CD4-positive, alpha-beta T cell treated with Interleukin-15 for 1 hour (primary cell): ENCODE measurements at regions not wholly inside any gene's neighbourhood (a gene's known extent, or its start where the extent isn't known, plus 50 kb on each side); places are given as distances from the start of the nearest gene placed in this dataset.
A peak's percentile ranks its signal among the peaks of the same experiment; 100 is the strongest.
"Not testable (repeated sequence)": the region's sequence is repeated elsewhere in the genome, so short reads cannot be mapped to it uniquely, and the experiment has no call there.

ENCODE experiments used
- DNase-seq: peaks from one replicate; pipeline ENCODE4 v3.0.0-alpha.2; 2020

DNA sequence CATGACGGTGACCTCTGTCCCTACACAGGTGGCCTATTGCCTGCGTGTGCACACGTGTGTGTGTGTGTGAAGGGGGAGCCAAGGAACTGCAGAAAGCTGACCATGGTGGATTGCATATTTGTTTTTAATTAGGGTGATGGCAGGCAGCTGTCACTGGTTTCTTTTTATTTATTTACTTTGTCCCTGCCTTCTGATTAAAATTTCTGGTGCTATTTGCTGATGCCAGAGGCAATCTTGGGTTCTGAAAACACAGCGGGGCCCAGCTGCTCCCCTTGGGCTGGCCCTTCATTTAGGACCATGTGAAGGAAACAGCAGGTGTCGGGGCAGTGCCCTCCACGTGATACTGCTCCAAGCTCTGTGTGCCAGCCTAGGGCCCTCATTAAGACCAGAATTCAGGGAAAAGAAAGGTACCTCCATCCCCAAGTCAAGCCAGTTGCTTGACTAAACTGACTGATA, 71.3 kb upstream of the PODXL start:
- no peak for DNase-seq

DNA sequence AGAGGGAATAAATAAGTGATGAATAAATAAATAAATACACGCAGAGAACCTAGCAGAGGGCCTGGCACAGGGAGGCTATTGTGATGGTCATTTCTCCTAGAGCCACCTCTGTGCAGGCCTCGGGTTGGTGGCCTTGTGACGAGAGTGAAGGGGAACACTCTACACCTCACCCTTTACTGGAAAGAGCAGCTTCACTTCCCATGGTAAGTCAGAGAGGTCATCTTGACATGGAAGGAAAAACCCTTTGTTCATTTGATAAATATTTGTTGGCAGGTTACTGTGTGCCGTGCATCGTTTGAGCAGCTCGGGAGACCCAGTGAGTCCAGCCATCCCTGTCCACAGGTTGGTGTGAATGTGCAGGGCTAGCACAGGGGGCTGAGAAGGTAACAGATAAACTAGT, 70.2 kb upstream of the PODXL start:
- DNase-seq = no peak

DNA sequence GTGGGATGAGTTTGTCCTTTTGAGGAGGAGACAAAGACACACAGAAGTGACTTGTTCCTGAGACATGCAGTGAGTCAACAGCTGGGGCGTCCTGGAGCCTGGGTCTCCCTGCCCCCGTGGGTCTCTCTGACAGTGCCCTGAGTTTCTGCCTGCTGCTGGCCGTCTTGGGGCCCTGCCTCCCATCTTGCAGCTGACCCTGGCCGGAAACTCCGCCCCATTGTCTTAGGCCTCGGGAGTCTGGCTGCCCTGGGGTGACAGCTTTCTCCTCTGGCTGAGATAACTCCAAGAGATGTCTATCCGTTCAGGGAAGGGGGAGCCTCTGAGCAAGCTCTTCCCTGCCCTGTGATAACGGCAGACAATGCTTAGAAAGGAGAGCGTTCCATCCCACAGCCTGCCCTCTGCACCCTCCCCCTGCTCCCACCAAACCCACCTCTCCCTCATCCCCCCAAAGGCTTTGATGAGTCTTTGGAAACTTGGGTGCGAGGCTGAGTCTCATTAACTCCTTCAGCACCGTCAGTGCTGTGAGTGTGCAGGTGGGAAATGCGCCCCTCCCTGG, 69.5 kb upstream of the PODXL start:
- no peak for DNase-seq

- DNase-seq = not testable (repeated sequence)
These were observed 68.9 kb upstream of the PODXL start for GRCh38 chr7:131625345-131625744.

GRCh38 chr7:131624536-131624935, 68.1 kb upstream of the PODXL start:
- no peak for DNase-seq

DNA sequence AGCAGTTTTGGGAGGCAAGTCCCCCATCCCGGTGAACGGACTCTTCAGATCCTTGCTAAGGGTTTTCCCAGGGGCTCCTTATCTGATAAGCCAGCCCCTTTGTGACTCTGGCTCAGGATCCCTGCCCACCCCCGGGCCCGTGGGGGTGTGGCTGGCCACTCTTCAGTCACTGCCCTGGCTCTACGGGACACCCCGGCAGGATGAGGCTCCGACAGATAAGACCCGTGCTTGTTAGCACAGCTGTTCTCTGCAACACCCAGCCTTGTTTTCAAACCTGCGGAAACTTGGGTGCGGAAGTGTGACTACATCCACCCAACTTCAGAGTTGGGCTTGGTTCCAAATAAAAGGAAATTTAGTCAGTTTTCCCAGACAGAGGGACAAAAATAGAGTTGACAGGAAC, 66.7 kb upstream of the PODXL start:
- DNase-seq = no peak

- DNase-seq = no peak
These were observed 65.2 kb upstream of the PODXL start for GRCh38 chr7:131621652-131622051.

- no peak for DNase-seq
These were observed 64.5 kb upstream of the PODXL start for GRCh38 chr7:131620673-131621609.

DNA sequence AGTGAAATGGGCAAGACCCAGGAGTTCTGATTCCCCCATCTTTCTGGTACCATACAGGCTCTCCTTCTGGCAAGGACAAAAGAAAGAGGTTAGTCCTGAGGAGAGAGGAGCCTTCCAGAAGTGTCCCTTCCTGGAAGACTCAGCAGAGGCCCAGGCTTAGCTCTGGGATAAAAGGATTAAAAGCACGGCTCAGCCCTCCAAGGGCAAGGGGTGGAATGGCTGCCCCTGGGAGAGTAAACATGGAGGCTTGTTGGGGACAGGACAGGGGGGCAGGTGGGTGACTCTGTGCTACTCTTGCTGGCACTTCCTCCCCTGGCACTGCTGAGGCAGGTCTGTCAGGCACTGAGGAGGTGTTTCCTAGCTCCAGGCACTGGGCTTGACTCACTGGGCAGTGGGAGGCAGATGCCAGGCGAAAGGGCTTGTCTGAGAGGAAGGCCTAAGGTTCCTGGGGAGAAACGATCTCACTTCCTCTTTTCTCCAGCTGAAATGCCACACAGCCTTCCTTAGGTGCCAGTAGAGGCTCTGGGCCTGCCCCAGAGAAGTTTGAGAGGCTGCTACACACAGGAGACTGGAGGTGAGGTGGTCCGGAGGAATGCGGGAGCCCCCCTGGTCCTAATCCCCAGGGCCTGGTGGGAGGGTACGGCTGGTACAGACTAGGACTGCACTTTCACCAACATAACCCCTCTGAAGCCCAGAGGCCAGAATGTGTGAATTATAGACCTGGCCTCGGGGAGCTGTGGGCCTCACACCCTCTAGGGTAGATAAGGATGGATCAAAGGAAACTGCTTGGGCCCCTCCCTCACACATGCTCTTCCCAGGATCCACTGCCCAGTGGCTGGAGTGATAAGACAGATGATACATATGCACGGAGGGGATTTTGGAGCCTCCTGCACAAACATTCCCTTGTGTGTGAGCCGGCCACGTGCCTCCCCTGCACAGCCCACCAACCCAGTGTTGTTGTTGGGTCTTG, 63.2 kb upstream of the PODXL start:
- no peak for DNase-seq

DNA sequence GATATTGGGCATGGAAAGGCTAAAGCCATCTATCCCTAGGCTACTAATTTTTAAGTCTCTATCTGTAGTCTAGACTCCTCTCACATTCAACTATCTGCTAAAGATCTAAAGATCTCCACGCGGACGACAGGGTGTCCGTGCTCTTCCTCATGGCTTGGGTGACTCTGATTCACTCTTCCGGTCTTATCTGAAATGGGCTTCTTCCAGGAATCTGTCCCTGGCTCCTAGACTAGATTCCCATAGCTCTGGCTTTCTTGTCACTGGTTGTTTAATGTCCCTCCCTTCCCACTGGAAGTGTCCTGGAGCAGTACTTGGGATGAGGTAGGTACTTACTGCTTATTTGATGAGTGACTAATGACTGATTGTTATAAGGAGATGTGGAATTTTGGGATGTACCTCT, 62.0 kb upstream of the PODXL start:
- DNase-seq = no peak

GRCh38 chr7:131616487-131617200, 60.2 kb upstream of the PODXL start:
- no peak for DNase-seq

DNA sequence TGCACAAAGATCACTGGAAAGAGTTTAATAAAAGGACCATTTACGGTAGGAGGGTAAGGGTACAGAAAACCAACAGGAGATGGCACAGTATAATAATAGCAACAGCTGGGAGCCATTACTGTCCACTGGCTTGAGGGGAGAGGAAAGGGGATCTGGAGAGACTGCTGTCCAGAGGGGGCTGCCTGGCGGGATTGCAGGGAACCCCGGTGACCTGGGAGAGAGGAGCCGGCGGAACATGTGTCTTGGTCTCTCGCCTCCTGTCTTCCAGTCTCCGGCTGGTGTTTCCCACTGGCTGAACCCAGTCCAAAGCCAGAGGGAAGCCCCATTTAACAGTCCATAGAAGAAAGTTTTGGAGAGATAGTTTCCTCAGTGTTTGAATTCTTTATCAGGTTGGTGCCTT, 57.5 kb upstream of the PODXL start:
- DNase-seq = no peak

DNA sequence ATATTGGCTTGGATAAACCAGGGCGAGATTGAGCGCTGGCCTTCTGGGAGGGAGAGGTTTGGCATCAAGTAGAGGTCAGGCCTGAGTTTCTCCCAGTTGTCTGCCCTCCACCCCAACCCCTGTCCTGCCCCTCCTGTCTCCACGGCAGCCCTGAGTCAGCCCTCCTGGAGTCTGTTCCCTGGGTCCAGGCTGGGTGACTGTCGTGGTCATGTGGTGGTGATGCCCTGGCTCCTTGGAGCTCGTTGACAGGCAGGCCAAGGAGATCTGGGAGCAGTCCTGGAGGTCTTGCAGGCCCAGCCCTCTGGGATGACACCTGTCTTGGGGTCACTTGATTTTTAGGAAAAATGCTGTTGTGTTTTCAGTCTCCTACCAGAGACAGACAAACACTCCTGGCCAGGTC, 53.6 kb upstream of the PODXL start:
- DNase-seq = no peak

- no peak for DNase-seq
These were observed 51.7 kb upstream of the PODXL start for GRCh38 chr7:131608116-131608500.

GRCh38 chr7:131607291-131608115, 51.1 kb upstream of the PODXL start:
- no peak for DNase-seq

DNA sequence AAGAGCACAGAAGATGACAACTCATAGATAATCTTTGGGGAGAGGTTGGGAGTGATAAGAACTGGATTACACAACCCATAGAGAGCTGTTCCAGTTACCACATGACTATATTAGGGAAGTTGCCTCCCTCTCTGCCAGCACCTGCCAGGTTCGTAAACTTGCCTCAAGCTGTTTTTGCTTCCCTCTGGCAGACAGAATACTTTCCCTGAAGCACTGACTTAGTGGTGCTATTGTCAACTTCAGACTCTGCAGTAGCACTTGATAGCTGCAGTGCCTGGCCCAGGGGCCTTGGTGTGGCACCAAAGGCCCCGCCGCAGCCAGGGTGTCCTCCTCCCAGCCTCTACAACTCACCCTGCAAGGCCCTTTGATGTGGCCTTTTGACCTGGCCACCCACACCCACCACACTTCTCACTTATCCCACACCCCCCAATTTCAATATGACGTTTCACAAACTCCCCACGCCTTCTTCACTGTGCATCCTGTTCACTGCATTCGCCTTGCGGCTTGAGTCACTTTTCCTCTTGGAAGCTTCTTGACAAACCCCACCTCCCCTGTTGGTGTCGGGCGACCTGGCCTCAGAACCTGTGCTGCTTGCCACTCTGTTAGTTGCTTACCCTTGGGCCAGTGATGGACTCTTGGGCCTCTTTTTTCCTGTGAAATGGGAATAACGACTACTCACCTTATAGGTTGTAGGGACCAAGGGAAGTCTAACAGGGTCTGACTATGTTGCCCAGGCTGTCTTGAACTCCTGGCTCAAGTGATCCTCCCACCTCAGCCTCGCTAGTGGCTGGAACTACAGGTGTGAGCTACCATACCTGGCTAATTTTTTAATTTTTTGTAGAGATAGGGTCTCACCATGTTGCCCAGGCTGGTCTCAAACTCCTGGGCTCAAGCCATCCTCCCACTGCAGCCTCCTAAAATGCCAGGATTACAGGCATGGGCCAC, 50.2 kb upstream of the PODXL start:
- DNase-seq = peak; percentile 19
